DMS53 treated with DMSO at 0.1 percent for 48 hours (cell line): ENCODE measurements at regions not wholly inside any gene's neighbourhood (a gene's known extent, or its start where the extent isn't known, plus 50 kb on each side); places are given as distances from the start of the nearest gene placed in this dataset.

Experiments
- DNase-seq: peaks from one replicate; lab custom pipeline; 2025; ENCODE audit not compliant: unreplicated experiment; lab: John Stamatoyannopoulos, UW

- no peak for DNase-seq
Observed at GRCh38 chr7:46011059-46011458, 90.0 kb upstream of the IGFBP3 start.

DNA sequence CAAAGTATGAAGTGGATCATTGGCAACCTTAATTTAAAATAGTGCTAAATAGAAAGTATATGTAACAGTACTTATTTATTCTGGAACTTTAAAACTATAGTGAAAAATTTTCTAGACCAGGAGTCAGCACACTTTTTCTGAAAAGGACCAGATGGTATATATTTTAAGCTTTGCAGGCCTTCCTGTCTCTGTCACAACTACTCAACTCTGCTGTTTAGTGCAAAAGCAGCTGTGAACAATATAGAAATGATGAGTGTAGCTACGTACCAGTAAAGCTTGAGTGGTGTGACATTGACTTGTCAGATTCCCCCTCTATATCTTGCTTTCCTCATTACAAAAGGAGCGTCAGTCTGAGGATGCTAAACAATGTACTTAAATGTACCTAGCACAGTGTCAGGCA, 88.1 kb upstream of the IGFBP3 start:
- DNase-seq: no peak

- DNase-seq: no peak
Observed at GRCh38 chr7:46007990-46008643, 87.0 kb upstream of the IGFBP3 start.

DNA sequence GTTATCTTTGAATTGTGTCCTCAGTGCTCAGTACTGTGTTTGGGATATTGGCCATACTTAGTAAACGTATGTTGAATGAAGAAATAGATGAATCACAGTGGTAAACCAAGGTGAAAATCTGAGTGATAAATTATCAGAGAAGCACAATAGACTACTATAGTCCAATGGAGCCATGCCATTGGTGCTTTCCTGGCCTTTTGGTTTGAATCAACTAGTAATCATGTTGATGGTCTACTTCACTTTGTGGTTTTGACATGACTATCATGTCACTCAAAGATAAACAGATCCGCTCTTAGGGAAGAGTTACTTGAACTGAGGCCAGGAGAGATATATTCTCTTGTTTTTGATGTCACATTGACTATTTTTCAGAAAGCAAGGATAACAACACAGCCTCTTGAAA, 86.1 kb upstream of the IGFBP3 start:
- DNase-seq: no peak

DNA sequence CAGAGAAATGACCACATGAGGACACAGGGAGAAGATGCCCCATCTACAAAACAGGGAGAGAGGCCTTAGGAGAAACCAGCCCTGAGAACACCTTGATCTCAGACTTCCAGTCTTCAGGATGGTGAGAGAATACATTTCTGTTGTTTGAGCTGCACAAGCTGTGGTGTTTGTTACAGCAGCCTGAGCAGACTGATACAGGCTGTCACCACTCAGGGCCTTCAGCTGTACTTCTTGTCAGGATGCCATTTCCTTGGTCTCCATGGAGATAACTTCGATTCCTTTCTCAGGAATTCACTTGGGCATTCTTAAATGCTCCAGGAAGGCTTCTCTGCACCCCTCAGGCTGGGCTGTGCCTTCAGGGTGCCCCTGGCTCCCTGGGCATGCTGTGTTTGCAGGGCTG, 85.7 kb upstream of the IGFBP3 start:
- DNase-seq: no peak

GRCh38 chr7:46006212-46006611, 85.1 kb upstream of the IGFBP3 start:
- no peak for DNase-seq

DNA sequence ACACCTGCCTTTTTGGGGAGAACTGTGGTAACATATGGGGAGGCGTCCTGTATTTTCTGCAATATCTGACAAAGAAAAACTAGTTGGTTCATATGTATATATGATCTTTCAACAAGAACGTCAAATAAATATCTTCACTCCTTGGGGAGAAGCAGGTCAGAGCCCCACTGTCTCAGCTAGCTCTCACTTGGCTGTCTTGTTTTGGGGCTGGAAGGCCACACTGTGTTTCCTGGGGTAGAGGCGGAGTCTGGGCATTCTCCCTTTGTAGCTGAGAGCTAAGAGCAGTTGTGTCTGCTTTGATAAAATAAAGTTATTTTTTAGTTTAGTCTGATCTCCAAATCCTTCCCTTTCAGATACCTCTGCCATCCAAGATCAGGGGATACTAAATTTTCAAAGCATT, 83.9 kb upstream of the IGFBP3 start:
- DNase-seq: no peak

DNA sequence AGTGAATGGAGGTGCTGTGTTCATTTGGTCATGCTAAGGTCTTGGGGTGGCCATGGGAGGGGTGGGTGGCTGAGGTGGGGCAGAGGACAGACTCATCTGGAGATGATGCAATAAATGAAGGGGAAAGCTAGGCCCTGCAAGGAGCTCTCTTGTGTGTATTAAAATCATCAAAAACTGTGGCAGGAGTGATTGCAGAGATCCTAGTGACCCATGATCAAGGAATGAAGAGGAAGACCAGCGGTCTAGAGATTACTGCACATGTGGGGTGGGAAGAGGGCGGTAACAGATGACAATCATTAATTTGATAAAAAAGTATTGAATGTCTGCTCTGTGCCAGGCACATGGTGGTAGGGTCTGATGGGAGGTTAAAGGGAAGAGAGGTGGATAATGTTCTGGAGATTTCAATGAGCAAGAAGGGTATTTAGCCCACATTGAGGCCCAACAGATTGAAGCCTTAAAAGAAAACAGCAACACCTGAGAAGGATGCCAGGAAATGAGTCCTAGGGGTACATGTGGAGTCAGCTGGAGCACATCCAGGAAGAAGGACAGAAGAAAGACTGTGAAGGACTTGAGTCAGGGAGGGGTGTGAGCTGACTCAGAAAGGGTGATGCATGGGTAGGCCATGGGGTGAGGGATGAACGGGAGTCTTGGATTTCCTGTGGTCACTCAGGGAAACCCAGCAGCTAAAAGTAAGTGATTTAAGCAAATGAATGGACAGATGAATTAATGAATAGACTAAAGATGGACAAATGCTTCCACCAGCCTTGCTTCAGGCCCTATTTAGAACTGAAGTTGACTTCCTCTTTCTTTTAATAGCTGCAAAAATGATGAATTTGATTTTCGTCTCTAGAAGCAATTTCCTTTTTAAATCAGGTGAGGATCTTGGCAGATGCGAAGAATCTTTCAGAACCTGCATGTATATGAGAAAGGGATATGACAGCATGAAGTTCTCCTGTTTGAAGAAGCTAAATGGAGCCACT, 83.1 kb upstream of the IGFBP3 start:
- DNase-seq: no peak

DNA sequence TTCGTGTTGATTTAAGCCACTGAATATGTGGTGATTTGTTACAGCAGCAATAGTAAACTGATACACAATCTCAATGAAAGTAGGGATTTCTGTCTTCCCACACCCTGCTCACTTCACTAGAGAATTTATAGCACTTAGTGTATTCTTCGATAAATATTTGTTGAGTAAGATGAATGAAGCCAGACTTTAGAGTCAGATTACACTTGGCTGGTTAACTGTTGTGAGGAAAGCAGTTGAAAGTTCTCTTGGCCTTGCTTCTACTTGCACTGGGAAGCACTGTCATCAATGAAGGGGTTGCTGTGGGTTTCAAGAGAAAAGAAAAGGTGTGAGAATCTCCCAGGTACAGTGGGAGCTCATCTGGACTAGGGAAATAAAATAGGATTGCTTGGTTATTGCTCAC, 82.1 kb upstream of the IGFBP3 start:
- DNase-seq: no peak

GRCh38 chr7:46000513-46000912, 79.4 kb upstream of the IGFBP3 start:
- DNase-seq: no peak

DNA sequence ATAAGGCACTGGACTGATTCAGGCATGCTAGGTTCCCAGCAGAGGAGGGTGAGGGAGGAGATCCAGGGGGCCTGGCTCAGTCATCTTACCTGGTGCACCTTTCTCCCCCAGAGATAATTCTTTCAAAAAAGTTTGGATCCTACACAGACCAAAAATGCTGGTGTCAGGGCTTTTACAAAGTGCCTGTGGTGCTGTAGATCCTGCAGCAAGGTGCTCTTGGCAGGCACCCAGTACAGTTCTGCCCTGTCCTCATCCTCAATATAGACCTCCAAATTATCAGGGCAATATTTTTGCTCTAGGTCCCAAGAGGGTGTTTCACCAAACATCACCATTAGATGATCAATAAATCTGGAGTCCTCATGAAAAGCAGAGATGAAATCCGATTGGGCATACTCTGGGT, 78.5 kb upstream of the IGFBP3 start:
- DNase-seq: no peak

GRCh38 chr7:45998506-45998905, 77.4 kb upstream of the IGFBP3 start:
- no peak for DNase-seq

DNA sequence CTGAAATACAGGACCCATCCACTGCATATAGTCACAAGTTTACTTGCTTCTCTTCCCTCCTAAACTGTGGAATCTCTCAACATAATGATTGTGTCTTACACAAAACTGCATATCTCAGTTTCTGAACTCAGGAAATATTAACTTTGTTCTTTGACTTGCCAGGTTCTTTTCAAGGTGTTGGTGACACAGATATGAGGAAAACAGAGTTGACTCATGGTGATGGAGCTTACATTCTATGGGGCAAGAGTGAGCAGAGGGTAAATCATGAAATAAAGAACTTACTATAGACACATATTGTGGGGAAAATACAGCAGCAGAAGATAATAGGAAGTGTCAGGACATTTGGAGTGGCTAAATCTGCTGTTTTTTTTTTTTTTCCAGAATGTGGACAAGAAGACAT, 72.5 kb upstream of the IGFBP3 start:
- no peak for DNase-seq

DNA sequence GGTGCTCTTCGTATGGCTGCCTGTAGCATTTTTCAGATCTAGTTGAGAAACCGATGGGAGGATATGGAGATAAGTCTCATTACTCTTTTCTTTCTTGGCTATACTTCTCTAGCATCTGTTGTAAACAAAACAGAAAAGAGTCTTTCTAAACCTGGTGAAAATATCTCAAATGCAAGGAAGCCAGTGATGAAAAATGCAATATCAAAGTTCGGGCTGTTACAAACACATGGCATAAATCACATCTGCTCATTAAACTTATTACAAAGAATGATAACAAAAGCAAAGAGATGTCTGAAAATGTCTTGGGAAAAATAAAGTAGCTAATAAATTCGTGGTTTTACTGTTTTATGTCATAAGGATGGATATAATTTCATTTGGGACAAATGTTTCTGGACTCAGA, 71.8 kb upstream of the IGFBP3 start:
- DNase-seq: no peak

GRCh38 chr7:45990276-45990675, 69.2 kb upstream of the IGFBP3 start:
- DNase-seq: no peak

DNA sequence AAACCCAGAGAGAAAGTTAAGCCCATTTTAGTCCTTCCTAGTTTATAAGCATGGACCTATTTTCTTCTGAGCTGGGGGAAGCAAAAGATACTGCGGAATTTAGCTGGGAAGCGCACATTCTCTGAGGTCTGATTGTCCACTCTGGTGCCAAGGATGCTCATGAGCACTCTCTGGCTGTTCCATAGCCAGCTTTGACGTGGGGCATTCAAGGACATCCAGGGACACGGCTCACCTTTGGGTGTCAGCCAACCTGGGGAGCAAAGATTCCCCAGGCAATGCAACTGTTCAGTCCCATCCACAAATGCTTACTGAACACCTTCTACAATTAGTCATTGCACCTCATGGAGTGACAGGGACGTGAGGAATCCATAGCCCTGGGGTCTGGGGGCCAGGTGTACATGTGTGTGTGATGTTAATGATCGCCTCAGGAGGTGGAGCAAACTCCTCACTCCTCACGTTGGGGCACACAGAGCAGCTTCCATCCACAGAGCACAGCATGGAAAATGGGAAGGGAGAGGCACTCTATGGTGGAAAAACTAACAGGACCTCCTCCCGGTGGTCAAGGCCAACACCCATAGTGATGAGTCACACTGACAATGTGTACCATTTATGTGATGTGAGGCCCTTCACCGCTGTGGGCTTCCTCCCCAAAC, 67.5 kb upstream of the IGFBP3 start:
- DNase-seq: no peak

DNA sequence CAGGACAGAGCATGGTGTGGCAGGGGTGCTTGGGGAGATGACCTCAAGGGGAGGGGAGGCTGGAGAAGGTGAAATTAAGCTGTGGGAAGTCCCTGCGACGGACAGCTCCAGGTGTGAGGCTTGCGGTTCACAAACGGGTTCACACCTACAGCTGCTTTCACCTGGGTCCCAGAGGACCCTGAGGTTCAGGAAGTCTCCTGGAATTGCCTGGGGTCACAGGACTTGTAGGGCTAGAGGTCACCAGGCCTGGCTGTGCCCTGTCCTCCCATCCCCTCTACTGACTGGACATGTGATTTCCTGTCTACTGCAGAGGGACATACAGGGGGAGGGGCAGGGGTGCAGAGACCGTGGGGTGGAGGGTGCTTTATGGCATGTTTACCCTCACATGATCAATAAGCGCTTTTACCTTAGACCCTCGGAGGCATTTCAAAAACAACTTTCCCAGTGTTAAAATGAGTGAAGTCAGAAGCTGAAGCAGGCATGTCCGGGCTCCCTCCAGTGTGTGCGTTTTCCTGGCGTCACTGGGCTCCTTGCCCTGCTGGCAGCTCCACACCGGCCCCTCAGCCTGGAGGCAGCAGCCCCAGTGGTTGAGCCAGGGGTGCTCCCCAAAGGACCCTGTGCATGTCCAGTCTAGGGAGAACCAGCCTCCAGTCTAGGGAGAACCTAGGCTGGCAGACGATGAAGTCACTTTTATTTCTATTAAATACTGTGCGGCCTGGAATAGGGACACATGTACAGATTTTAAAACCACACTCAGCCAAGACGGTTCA, 66.6 kb upstream of the IGFBP3 start:
- DNase-seq: no peak

DNA sequence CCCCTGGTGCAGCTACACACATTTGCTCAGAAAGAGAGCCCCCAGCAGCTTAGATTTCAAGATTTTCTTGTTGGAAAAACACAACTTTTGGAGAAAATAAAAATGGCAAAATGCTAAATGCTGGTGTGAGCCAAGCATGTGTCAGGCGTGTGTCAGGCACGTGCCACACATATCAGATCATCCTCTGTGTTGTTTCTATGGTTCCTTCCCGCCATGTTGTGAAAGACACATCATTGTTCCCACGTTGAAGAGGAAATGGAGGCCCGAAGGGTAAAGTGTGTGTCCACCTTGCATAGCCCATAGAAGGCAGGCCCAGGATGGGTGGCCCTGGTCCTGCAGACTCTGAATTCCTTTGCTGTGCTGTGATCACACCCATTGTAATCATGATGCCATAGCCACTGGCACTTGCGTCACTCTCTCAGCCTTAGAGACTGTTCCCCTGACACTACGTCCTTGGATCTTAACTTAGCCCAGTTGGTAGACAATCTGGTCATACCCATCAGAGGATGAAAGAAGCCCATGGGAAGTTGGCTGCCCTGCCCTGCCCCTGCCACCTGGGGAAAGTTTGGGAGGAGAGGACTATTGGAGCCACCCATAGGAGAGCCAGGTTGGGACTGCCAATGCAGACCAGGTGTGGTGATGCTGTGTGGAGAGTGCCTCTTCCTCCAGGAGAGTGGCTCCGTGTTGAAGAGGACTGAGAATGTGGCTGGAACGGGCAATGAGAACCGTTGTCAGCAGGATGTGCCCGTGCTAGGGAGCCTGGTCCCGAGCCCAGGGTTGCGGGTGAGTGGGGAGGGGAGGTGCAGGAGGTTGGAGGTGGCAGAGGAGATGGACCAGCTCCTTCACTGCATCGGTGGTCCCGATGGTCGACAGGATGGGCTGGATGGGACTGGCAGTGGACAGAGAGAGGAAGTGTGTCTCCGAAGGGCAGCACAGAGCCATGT, 65.6 kb upstream of the IGFBP3 start:
- DNase-seq: no peak

GRCh38 chr7:45985902-45986301, 64.8 kb upstream of the IGFBP3 start:
- DNase-seq: no peak
